Mesodermal cell (in vitro differentiated cells): ENCODE measurements at regions not wholly inside any gene's neighbourhood (a gene's known extent, or its start where the extent isn't known, plus 50 kb on each side); places are given as distances from the start of the nearest gene placed in this dataset.
"Not testable (repeated sequence)": the region's sequence is repeated elsewhere in the genome, so short reads cannot be mapped to it uniquely, and the experiment has no call there.

Source experiments
- H3K27ac ChIP-seq: 2 replicates; pipeline ENCODE4 v1.7.0; 2013; ENCODE audit warnings: mild to moderate bottlenecking, low read depth, low read length, moderate library complexity; ENCODE audit not compliant: severe bottlenecking
- H3K36me3 ChIP-seq: 2 replicates; pipeline ENCODE4 v1.7.1; 2013; ENCODE audit warnings: mild to moderate bottlenecking, low read length, moderate library complexity; ENCODE audit not compliant: control insufficient read depth, insufficient read depth
- H3K4me1 ChIP-seq: one replicate; pipeline ENCODE4 v1.7.1; 2013; ENCODE audit warnings: mild to moderate bottlenecking, low read length; ENCODE audit not compliant: insufficient read depth, control insufficient read depth, poor library complexity, severe bottlenecking
- H3K4me3 ChIP-seq: 2 replicates; pipeline ENCODE4 v1.7.0; 2013; ENCODE audit warnings: low read length, control low read depth, mild to moderate bottlenecking; ENCODE audit not compliant: insufficient read depth, poor library complexity, severe bottlenecking; ENCODE audit errors: extremely low read depth
- H3K9me3 ChIP-seq: 2 replicates; pipeline ENCODE4 v1.7.1; 2013; ENCODE audit warnings: mild to moderate bottlenecking, low read length, moderate library complexity; ENCODE audit not compliant: control insufficient read depth
- WGBS, 2 experiments: methylation state at CpG; one replicate each; pipeline ENCODE4 v1.1.5; 2013; ENCODE audit warnings: missing lambda C conversion rate in 2 of 2; ENCODE audit not compliant: insufficient coverage in 2 of 2; 5-methylcytosine and 5-hydroxymethylcytosine counted together

DNA sequence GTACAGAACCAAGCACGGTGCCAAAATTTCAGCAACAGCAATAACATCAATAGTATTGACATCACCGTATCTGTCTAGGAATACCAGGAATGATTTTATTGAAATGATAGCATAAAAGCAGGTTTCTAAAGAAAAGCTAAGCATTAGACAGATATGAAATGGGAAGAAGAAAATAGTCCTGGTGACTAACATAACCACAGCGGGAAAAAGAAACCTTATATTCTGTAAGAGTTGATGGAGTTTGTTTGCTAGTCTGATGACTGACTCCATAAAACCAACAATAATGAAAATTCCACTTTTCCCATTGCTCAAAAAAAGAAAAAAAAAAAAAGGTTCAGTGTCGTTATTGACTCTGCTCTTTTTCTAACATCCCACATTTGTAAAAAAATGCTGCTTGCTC is 668.3 kb downstream of the IPMK start:
- H3K9me3 ChIP-seq = no peaks in the 10 kb centered on the region
- no CpG with 5 or more reads among the region's 4 CpGs for WGBS, 2 experiments
- no peak overlapping the region for H3K4me3 ChIP-seq
- no peak overlapping the region for H3K27ac ChIP-seq
- no peaks in the 10 kb centered on the region for H3K36me3 ChIP-seq
- no peaks in the 10 kb centered on the region for H3K4me1 ChIP-seq

DNA sequence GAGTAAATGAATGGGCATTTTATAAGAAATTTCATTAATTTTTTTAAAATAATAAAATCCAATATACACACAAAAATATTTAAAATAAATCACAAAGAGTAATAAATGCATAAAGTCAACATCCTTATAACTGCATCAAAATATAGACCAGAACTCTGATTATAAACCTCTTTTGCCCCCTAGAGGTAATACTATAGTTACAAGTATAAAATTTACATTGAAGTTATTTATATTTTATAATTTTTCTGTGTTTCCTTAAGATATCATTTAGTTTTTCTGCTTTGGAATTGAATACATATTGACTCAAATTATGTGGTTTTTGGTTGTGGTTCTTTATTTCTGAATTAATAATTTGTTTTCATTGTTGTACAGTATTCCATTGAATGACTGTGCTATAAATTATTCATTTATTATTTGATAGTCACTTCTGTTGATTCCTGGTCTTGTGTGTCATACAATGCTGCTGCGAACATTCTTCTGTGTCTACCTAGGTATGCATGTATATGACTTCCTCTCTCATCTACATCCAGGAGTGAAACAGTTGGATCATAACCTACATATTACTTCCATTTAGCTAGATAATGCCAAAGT is 673.6 kb downstream of the IPMK start:
- H3K27ac ChIP-seq = no peak overlapping the region
- no peaks in the 10 kb centered on the region for H3K9me3 ChIP-seq
- no peaks in the 10 kb centered on the region for H3K4me1 ChIP-seq
- H3K4me3 ChIP-seq = no peak overlapping the region
- H3K36me3 ChIP-seq = no peaks in the 10 kb centered on the region
- WGBS, 2 experiments = no CpG with 5 or more reads among the region's 1 CpG

DNA sequence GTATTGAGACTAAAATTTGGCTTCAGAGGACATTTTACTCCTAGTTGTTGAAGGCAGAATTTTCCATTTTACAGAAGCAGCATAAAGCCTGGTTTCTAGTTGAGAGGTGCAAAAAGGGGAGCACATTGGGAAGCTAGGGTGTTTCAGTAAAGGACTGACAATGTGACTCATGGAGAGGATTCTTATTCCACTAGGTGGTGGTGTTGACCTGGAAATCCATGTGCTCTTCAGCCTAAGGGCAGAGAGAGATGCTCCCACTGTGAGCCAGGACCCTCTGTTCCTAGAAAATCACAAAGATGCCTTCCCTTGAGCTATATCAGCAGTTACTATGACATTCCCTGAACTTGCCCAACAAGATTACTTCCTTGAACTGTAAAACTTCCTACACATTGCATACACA is 687.8 kb downstream of the IPMK start:
- Histone ChIP-seq H3K27ac (no peak overlapping the region), H3K4me3 (no peak overlapping the region), H3K9me3 (peaks cover 15% of the 10 kb centered on the region), H3K4me1 (no peaks in the 10 kb centered on the region), H3K36me3 (no peaks in the 10 kb centered on the region)

DNA sequence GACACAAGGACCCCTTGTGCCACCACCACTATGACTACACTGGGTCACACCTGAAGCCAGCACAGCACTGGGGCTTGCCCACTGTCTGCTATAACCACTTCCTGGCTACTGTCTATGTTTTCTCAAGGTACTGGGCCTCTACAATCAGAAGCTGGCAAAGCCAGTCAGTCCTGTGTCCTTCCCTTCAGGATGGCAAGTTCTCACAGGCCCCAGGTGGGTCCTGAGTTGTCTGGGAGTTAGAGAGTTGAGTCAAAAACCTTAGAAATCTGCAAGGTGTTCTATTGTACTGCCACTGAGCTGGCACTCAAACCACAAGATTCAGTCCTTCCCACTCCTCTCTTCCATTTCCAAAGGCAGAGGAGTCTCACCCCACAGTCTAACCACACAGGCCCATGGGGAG is 705.5 kb downstream of the IPMK start:
- Histone ChIP-seq H3K9me3 (no peaks in the 10 kb centered on the region), H3K27ac (no peak overlapping the region), H3K36me3 (no peaks in the 10 kb centered on the region), H3K4me1 (no peaks in the 10 kb centered on the region), H3K4me3 (no peak overlapping the region)

DNA sequence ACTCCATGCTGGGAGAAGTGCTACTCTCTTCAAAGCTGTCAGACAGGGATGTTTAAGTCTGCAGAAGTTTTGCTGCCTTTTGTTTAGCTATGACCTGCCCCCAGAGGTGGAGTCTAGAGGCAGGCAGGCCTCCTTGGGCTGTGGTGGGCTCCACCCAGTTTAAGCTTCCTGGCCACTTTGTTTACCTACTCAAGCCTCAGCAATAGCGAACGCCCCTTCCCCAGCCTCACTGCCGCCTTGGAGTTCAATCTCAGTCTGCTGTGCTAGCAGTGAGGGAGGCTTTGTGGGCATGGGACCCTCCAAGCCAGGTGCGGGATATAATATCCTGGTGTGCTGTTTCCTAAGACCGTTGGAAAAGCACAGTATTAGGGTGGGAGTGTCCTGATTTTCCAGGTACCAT is 715.9 kb downstream of the IPMK start:
- H3K9me3 ChIP-seq, H3K4me3 ChIP-seq, H3K36me3 ChIP-seq, H3K27ac ChIP-seq, H3K4me1 ChIP-seq: not testable (repeated sequence)
- 80 to 83% methylated on average over 3 to 4 of the region's 5 CpGs for WGBS, 2 experiments

DNA sequence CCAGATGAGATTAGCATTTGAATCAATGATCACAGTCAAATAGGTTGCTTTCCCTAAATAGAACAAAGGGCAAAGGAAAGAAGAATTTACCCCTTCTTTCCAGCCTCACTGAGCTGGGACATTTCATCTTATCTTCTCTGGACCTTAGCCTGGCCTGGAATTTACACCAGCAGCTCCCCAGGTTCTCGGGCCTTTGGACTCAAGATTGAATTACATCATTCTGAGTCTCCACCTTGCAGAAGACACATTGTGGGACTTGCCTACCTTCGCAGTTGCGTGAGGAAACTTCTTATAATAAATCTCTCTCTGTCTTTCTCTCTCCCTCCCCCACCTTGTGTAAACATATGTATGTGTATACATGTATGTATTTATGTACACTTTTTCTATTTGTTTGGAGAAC is 732.4 kb downstream of the IPMK start:
- no peak overlapping the region for H3K27ac ChIP-seq
- H3K4me3 ChIP-seq = no peak overlapping the region
- 70 to 91% methylated on average over 1 of the region's 3 CpGs for WGBS, 2 experiments

DNA sequence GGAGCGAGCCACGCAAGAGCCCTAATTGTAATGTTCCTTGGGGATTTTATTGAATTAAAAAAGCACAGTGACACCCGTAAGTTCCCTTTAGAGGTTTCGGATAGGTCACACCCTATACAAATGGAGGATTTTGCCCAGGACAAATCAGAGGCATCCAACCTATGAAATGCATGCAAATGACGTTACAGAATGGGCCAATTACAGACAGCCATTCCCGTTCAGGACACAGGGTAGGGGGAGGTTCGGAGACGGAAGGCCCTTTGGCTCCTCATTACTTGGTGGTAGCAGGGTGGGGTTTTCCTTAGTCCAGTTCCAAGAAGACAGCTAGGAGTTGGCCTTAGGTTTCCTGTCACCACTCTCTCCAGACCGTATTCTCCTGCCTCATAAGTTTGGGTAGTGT is 754.1 kb downstream of the IPMK start:
- Histone ChIP-seq H3K27ac (no peak overlapping the region), H3K9me3 (no peaks in the 10 kb centered on the region), H3K4me1 (no peaks in the 10 kb centered on the region), H3K4me3 (no peak overlapping the region), H3K36me3 (no peaks in the 10 kb centered on the region)
- WGBS, 2 experiments = 93 to 98% methylated on average over 6 of the region's 9 CpGs

More for the DNA sequence above, 732.4 kb downstream of the IPMK start:
- Histone ChIP-seq H3K4me1 (no peaks in the 10 kb centered on the region), H3K36me3 (no peaks in the 10 kb centered on the region), H3K9me3 (no peaks in the 10 kb centered on the region)

DNA sequence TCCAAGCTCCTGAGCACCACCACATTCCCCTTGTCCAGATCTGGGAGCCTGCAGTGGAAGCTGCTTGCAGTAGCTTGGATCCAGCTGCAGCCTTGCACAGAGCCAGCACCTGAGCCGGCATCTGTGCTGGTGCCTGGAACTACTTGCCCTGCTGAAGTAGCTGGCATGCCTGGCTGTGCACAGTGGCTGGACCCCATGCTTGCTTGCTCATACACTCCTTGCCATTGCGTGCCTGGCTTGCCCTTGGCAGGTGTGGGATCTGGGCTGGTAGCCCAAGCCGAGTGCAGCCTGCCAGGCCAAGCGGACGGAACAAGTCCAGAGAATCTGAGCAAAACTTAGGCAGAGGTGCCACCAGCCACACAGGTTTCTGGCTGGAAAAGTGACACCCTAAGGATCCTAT is 759.9 kb downstream of the IPMK start:
- WGBS, 2 experiments = 74 to 77% methylated on average over 3 to 5 of the region's 5 CpGs
- Histone ChIP-seq H3K4me1 (no peaks in the 10 kb centered on the region), H3K4me3 (no peak overlapping the region), H3K9me3 (no peaks in the 10 kb centered on the region), H3K27ac (no peak overlapping the region), H3K36me3 (no peaks in the 10 kb centered on the region)

DNA sequence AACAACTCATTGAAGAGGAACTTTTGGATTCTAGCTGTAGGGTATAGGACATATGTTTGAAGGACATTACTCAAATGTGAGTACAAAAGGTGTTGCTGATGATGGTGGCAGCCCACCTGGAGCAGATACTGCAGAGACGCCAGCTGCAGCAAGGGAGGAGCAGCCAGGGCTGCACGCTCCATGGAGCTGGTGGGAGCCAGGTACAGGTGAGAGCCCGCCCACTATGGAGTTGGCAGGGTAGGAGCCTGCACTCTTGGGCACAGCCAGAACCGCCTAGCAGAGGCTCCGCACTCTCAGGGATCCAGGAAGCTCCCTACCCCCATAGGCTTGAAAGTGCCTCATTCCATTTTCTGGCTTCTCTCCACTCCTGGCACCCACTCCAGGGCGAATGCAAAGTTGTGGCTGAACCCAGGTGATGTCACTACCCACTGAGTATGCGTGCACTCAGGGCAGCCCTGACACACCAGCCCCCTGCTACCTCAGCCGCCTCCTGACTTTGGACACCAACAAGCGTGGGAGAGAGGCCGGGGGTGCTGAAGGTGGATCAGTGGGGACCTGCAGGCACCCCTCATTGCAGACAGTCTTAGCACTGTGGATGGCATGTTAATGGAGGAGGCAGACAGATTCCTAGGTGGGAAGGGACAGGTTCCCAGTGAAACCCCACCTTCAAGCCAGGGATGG is 761.1 kb downstream of the IPMK start:
- Histone ChIP-seq H3K27ac (no peak overlapping the region), H3K4me3 (no peak overlapping the region), H3K4me1 (no peaks in the 10 kb centered on the region), H3K9me3 (no peaks in the 10 kb centered on the region), H3K36me3 (no peaks in the 10 kb centered on the region)
- WGBS, 2 experiments = 77 to 84% methylated on average over 7 to 8 of the region's 10 CpGs

DNA sequence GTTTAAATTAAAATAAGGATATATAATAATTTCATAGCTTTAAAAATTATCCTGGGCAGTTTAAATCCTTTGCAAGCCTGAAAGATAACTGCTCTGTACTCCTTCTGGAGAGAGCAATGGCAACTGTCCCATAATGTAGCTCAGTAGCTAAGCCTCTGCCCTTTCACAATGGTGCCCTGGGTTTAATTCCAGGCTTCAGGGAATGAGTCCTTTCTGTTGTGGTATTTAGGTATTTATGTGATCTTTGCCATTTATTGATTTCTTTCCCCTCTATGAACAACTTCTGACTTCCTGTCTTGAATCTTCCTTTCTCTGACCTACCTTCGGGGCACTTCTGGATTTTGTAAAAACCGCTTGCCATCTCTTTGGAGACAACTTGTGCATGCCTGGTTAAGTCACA is 773.2 kb downstream of the IPMK start:
- no peak overlapping the region for H3K27ac ChIP-seq
- no peaks in the 10 kb centered on the region for H3K36me3 ChIP-seq
- no peaks in the 10 kb centered on the region for H3K9me3 ChIP-seq
- WGBS, 2 experiments = 83% methylated on average over 1 of the region's 2 CpGs
- H3K4me1 ChIP-seq = no peaks in the 10 kb centered on the region
- no peak overlapping the region for H3K4me3 ChIP-seq

DNA sequence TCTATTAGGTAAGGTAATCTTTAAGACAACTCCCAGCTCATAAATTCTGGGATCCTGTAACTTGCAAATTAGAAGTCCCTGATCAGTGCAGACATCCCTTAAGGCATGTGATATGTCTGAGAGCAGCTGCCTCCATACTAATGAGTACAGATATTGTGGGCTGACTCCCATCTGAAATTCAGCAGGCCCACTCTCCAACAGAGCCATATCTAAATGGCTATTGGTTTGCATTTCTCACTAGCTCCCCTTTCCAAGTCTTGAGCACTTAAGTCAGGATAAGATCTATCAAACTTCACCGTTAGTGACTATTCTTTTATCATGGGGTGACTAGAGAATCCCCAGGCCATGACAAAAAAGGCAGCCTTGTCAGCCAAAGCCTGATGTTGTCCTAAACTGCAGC is 785.4 kb downstream of the IPMK start:
- no peak overlapping the region for H3K27ac ChIP-seq
- H3K4me1 ChIP-seq = no peaks in the 10 kb centered on the region
- no peaks in the 10 kb centered on the region for H3K36me3 ChIP-seq
- H3K4me3 ChIP-seq = no peak overlapping the region
- no peaks in the 10 kb centered on the region for H3K9me3 ChIP-seq
- WGBS, 2 experiments = 57 to 88% methylated on average over 1 of the region's 1 CpG
